HG02852 (cell line): ENCODE measurements at regions not wholly inside any gene's neighbourhood (a gene's known extent, or its start where the extent isn't known, plus 50 kb on each side); places are given as distances from the start of the nearest gene placed in this dataset.
"Not testable (repeated sequence)": the region's sequence is repeated elsewhere in the genome, so short reads cannot be mapped to it uniquely, and the experiment has no call there.

Source experiments
- ATAC-seq: cut with Tn5 transposase; IDR thresholded peaks from one replicate; pipeline ENCODE4 v1.9.1; 2021; ENCODE audit warnings: mild to moderate bottlenecking, moderate library complexity; ENCODE audit not compliant: unreplicated experiment

GRCh38 chr3:30408105-30408557 is 198.3 kb upstream of the TGFBR2 start:
- ATAC-seq: no peak

- no peak for ATAC-seq
These were observed 188.0 kb upstream of the TGFBR2 start for GRCh38 chr3:30418443-30418842.

- ATAC-seq: no peak
These were observed 185.1 kb upstream of the TGFBR2 start for GRCh38 chr3:30421266-30421665.

DNA sequence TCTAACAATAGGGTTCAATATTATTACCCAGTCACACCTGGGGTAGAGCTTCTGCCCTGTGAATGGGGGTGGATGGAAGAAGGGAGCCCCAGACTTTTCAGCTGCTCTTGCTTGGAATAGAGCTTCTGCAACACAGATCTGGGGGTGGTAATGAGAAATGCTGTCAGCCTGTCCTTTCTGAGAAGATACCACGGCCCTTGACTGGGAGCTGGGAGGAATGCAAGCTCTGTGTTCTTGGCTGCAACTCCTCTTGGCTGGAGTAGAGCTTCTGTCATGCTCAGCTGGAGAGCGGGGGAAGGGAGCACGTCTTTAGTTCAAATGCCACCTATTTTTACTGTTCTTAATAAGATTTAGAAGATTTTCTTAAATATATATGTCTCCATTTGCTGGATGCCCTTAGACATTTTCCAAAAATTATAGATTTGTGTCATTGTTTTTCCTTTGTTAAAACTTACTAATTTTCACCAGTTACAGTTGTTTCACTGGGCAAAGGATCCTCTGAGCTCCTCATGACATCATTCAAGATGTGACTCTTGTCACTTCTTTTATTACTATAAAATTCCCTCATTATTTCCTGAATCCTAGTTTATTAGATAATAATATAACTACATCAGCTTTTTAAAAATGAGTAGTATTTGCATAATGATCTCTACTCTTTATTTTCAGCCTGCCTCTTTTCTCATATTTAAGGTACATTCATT is 180.0 kb upstream of the TGFBR2 start:
- ATAC-seq: no peak

DNA sequence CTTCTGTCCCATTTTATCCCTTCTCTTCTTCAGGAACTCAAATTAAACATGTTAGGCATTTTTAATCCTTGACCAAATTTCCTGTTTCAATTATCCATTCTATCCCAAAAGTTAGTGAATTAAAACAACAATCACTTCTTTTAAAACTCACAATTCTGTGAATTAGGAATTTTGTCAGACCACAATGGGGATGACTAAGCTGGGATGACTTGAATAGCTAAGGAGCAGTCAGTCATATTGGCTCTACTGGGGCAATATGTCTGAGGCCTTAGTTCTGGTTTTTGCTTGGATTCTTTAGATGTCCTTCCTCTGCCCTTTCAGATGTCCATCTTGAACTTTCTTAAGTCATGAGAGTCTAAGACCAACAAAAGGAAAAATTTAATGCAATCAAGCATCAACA is 178.2 kb upstream of the TGFBR2 start:
- ATAC-seq: no peak

DNA sequence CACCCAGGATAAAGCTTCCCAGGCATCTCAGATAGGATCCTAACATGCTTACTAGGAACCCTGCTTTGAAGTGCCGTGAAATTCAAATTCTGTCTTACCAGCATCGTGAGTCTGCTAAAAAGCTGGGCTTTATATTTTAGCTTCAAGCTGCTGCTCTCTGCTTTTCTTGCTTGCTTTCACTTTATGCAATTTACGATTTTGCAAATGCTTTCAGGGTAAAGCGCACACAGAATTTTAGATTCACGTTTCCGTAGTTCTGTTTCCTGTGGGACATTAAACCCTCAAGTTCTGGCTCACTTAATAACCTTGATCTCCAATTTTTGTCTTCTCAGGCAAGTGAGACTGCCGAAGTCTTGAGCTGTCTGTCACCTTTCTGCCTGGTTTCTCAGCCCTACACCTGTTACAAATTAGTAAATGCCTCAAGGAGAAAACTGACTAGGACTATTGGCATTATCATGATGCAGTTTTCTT is 170.5 kb upstream of the TGFBR2 start:
- no peak for ATAC-seq

- ATAC-seq: no peak
These were observed 169.2 kb upstream of the TGFBR2 start for GRCh38 chr3:30437171-30437601.

GRCh38 chr3:30438126-30438525 is 168.3 kb upstream of the TGFBR2 start:
- no peak for ATAC-seq

DNA sequence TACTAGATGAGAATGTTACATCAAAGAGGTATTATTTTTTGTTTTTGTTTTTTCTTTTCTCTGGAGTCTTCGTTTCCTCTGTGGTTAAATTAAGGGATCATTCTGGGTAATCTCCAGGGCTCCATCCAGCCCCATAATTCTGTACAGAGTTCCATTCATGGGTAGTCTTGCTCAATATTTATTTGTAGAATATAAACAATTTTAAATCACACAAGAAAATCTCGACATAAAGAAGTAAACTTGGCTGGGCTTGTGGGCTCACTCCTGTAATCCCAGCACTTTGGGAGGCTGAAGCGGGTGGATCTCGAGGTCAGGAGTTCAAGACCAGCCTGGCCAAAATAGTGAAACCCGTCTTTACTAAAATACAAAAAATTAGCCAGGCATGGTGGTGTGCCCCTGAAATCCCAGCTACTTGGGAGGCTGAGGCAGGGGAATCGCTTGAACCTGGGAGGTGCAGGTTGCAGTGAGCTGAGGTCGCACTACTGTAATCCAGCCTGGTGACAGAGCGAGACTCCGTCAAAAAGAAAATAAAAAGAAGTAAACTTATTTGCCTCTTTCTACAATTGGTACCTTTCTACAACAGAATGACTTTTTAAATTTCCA is 166.8 kb upstream of the TGFBR2 start:
- no peak for ATAC-seq

GRCh38 chr3:30440147-30440604 is 166.2 kb upstream of the TGFBR2 start:
- ATAC-seq: no peak

- ATAC-seq: no peak
These were observed 165.5 kb upstream of the TGFBR2 start for GRCh38 chr3:30440880-30441279.

DNA sequence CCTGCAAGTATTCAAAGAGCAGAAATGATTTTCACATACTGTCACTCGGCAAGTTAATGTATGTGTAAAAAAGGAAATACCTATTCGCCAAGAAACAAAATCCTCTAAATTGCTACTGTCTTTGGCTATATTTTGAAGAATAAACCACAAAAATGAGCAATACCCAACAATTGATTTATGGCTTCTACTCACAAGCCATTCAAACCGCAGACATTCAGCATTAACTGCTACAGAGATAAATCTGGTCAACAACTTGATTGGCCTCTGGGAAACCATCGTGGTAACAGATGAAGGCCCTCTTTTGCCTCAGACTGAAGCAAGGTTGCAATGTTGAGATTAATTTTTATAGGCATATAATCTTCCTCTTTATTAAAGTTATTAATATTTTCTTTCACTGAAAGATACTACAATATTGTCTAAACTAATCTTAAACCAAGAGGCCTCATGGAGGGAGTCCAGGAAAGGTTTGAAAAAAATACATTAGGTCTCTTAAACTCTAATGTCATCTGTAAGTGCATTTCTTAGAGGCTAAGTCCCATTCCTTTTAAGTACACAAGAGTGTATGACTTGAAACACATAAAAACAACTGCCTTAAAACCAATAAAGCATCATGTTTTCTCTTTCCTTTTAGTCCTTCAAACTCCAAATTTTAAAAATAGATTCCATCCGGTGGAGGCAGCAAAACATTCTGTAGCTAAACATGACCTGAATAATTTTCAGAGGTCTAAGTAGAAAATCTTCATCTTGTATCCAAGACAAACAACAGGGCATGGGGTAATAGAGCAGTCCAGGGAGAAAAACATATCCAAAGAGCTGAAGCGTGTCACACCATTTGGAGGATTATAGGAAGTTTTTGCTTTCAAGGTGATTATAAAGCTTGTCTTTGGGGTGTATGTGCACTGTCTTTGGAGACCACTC is 162.4 kb upstream of the TGFBR2 start:
- no peak for ATAC-seq

- ATAC-seq: no peak
These were observed 157.7 kb upstream of the TGFBR2 start for GRCh38 chr3:30448450-30449289.

DNA sequence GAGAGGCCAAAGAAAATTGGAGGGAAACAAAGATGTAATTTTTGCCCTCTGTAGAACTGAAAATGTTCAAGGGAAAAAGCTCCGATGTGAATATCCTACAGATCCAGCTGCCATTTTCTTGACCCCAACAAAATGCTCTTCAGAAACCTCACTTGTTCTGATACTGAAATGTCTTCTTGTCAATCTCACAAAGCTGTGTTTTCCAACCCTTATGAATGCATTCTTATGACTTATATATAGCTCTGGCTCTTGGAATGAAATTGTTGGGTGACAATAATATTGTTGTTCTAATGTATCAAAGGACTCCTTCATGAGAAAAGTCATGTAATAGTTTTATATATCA is 157.1 kb upstream of the TGFBR2 start:
- no peak for ATAC-seq

GRCh38 chr3:30452446-30452845 is 154.0 kb upstream of the TGFBR2 start:
- no peak for ATAC-seq

DNA sequence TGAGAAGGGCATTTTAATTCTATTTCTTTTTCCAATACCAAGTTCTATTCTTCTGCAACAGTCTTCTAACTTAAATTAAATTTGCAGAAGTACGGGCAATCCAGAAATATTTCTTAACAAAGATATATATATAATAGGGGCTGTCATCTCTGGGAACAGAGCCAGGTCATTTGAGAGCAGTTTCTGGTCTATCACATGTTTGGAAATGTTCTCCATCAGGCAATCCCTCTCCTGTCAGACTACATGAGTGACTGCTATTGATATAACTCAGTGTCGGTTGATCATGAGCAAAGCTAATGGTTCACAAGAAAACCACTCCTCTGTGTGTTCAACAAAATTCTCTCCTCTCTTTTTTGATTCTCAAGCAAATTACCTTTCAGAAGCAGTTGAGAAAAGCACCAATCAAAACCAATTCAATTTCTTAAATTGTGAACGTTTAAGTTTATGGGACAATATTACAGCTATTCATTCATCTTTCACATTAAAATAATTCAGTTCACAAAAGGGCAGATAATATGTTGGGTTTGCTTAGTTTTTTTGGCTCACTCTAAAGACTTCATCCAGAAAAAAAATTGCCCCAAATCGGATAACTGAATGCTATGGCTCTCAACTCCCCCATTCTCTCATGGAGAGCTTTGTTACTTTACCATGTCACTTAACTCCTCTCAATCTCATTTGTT is 152.9 kb upstream of the TGFBR2 start:
- no peak for ATAC-seq

DNA sequence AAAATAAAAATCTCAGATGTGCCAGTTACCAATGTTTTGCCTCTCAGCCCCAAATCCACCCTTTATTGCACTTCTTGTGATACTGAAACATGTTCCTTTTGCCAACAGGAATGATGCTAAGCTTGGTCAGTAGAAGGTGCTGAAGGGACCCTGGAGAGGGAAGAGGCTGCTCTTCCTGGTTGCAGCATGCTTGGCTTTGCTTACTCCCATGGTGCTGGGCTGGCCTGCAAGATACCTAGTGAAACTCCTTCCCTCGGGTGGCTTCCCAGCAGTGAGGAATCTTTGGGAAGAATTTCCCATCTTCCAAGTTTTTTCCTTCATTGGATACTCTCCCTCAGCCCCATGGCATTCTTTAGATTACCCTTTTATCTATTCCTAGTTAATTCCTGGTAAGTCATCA is 151.8 kb upstream of the TGFBR2 start:
- ATAC-seq: no peak

- ATAC-seq: not testable (repeated sequence)
These were observed 151.3 kb upstream of the TGFBR2 start for GRCh38 chr3:30455112-30455511.

GRCh38 chr3:30455840-30456239 is 150.6 kb upstream of the TGFBR2 start:
- ATAC-seq: no peak

DNA sequence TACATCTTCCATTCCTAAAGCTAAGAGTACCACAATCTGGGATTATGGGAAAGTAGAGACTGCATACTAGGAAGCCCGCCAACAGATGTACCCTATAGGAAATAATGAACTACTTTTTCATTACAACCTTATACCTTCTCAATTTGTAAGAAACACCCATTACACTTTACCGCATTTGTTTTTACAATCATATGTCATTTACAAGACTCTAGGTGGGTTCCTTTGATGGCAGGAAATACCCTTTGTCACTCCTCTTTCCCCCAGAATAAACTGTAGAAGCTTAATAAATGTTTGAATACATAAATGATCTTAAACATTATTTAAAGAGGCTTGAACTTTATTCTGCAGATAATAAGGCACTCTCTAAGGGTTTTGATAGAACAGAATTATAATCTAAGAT is 150.1 kb upstream of the TGFBR2 start:
- no peak for ATAC-seq
